ENCODE measurements at regions not wholly inside any gene's neighbourhood (a gene's known extent, or its start where the extent isn't known, plus 50 kb on each side); places are given as distances from the start of the nearest gene placed in this dataset.
"Not testable (repeated sequence)": the region's sequence is repeated elsewhere in the genome, so short reads cannot be mapped to it uniquely, and the experiment has no call there.

DNA sequence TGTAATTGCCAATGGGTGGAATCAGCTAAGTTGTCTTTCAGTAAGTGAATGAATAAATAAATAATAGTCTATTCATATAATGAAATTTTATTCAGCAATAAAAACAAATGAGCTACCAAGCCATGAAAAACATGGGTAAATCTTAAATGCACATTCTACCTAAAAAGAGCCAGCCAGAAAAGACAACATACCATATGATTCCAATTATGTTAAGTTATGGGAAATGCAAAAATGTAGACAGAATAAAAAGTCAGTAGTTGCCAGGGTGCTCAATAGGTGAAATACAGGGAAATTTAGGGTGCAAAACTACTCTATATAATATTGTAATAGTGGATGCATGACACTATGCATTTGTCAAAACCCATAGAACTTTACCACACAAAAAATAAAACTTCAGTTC is 277.2 kb upstream of the EPHA6 start:
- no peak overlapping the region for H3K9ac ChIP-seq
- no peaks in the 10 kb centered on the region for H3K36me3 ChIP-seq
- no peak overlapping the region for H3K27ac ChIP-seq
- no peaks in the 10 kb centered on the region for H3K27me3 ChIP-seq
- no peak overlapping the region for H3K4me2 ChIP-seq
- H4K20me1 ChIP-seq, result no peaks in the 10 kb centered on the region
- H3K4me3 ChIP-seq, result no peak overlapping the region
- no peaks in the 10 kb centered on the region for H3K9me3 ChIP-seq
- H3K4me1 ChIP-seq, result no peaks in the 10 kb centered on the region
- no peak for TF ChIP-seq Cebpa-rat (IDR thresholded peaks at IDR 0.05)

DNA sequence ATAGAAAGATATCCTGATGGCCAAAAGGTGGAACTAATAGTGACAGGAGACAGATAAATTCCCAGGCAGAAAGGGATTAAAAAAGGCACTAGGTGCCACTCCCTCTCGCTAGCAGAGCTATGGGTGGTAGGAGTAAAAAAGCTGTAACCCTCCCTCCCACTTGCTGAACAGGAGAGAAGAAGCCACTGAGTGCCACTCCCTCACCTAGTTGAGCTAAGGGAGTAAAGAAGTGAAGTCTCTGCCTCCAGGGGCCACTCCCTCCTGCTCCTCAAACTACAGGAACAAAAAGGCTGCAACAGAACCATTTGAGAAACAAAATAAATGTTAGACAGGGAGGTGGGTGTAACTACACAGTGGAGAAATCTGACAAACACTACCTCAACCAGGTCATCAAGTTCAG is 276.2 kb upstream of the EPHA6 start:
- no peaks in the 10 kb centered on the region for H3K9me3 ChIP-seq
- no peak for TF ChIP-seq Cebpa-rat (IDR thresholded peaks at IDR 0.05)
- H3K4me2 ChIP-seq, result no peak overlapping the region
- H3K4me1 ChIP-seq, result no peaks in the 10 kb centered on the region
- H3K9ac ChIP-seq, result no peak overlapping the region
- no peak overlapping the region for H3K4me3 ChIP-seq
- no peaks in the 10 kb centered on the region for H3K36me3 ChIP-seq
- no peaks in the 10 kb centered on the region for H3K27me3 ChIP-seq
- H3K27ac ChIP-seq, result no peak overlapping the region
- no peaks in the 10 kb centered on the region for H4K20me1 ChIP-seq

DNA sequence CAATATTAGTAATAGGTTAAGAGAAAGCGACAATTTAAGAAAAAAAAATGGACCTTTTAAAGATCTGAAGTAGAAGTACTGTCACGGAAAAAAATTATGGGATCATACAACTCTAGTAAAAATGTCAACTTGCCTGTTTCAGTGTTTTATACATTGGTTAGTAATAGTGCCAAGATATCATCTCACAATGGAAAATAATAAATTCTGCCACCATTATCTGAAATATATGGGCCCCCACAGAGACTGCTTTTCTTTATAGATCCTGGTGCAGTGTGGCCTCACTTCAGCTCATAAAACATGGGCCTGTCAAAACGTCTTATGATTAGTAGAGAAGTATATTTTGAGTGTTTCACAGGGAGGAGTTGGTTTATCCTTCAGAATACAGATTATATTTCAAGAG is 266.3 kb upstream of the EPHA6 start:
- no peaks in the 10 kb centered on the region for H4K20me1 ChIP-seq
- no peak overlapping the region for H3K9ac ChIP-seq
- no peaks in the 10 kb centered on the region for H3K27me3 ChIP-seq
- no peaks in the 10 kb centered on the region for H3K36me3 ChIP-seq
- H3K4me3 ChIP-seq, result no peak overlapping the region
- H3K4me2 ChIP-seq, result no peak overlapping the region
- no peaks in the 10 kb centered on the region for H3K4me1 ChIP-seq
- no peak overlapping the region for H3K27ac ChIP-seq
- H3K9me3 ChIP-seq, result no peaks in the 10 kb centered on the region
- no peak for TF ChIP-seq Cebpa-rat (IDR thresholded peaks at IDR 0.05)

DNA sequence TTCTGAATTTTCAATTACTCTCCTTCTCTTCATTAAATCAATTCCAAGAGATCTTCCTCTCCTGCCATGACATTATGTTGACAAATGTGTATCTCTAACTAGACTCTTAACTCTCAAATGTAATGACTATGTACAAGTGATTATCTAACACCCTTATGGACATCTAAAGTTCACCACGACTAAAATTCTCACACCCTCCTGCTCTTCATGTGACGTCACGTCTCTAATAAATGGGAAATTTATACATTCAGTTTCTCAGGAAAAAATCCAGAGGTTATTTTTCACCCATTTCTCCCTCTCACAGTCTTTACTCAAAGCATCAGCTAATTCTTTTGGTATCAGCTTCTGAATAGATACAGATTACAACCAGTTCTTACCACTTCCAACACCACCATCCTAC is 237.5 kb upstream of the EPHA6 start:
- H3K4me2 ChIP-seq, result no peak overlapping the region
- H3K4me3 ChIP-seq, result no peak overlapping the region
- no peaks in the 10 kb centered on the region for H4K20me1 ChIP-seq
- H3K27me3 ChIP-seq, result no peaks in the 10 kb centered on the region
- H3K9me3 ChIP-seq, result peaks cover 25% of the 10 kb centered on the region
- no peak for TF ChIP-seq Cebpa-rat (IDR thresholded peaks at IDR 0.05)
- H3K27ac ChIP-seq, result no peak overlapping the region
- H3K4me1 ChIP-seq, result no peaks in the 10 kb centered on the region
- H3K36me3 ChIP-seq, result no peaks in the 10 kb centered on the region
- no peak overlapping the region for H3K9ac ChIP-seq

DNA sequence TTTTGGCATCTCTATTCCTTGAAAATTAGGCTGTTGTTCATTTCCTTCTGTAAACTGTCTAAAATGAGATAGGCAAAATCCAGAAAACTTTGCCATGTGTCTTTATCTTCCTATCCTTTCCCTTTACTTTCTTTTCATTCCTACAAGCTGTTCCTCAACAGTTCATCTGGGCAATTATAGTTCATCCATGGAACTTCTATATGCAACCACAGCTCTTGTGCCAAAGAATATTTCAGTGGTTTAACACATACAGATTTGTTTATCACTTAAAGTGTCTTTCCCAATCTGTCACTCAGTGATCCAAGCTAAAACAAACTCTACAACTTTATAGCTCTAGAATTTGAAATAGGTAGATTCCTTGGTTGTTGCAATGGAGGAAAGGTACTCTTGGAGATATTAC is 230.3 kb upstream of the EPHA6 start:
- no peaks in the 10 kb centered on the region for H3K9me3 ChIP-seq
- no peak overlapping the region for H3K27ac ChIP-seq
- no peaks in the 10 kb centered on the region for H3K4me1 ChIP-seq
- no peak overlapping the region for H3K4me3 ChIP-seq
- H3K36me3 ChIP-seq, result no peaks in the 10 kb centered on the region
- TF ChIP-seq Cebpa-rat (IDR thresholded peaks at IDR 0.05), result no peak
- H3K4me2 ChIP-seq, result no peak overlapping the region
- no peaks in the 10 kb centered on the region for H3K27me3 ChIP-seq
- no peak overlapping the region for H3K9ac ChIP-seq
- H4K20me1 ChIP-seq, result no peaks in the 10 kb centered on the region

DNA sequence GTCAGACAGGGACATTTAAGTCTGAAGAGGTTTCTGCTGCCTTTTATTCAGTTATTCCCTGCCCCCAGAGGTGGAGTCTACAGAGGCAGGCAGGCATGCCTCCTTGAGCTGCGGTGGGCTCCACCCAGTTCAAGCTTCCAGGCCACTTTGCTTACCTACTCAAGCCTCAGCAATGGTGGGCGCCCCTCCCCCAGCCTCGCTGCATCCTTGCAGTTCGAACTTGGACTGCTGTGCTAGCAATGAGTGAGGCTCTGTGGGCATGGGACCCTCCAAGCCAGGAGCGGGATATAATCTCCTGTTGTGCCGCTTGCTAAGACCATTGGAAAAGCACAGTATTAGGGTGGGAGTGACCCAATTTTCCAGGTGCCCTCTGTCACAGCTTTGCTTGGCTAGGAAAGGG is 207.5 kb upstream of the EPHA6 start:
- H3K4me3 ChIP-seq, H3K4me1 ChIP-seq, H3K9ac ChIP-seq: not testable (repeated sequence)

DNA sequence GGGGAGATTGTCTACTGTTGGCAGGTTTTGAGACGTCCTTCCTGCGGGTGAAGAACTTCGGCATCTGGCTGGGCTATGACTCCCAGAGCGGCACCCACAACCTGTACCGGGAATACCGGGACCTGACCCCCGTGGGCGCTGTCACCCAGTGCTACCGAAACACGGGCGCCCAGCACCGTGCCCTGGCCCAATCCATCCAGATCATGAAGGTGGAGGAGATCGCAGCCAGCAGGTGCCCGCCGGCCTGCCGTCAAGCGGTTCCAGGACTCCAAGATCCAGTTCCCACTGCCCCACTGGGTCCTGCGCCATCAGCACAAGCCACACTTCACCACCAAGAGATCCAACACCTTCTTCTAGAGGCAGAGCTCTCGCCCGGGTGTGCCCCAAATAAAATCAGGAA is 194.9 kb upstream of the EPHA6 start:
- Histone ChIP-seq H3K4me2 (no peak overlapping the region), H3K4me3 (no peak overlapping the region), H3K36me3 (no peaks in the 10 kb centered on the region), H4K20me1 (no peaks in the 10 kb centered on the region), H3K27ac (no peak overlapping the region), H3K4me1 (no peaks in the 10 kb centered on the region), H3K9me3 (peaks cover 5% of the 10 kb centered on the region), H3K27me3 (no peaks in the 10 kb centered on the region), H3K9ac (no peak overlapping the region)
- no peak for TF ChIP-seq Cebpa-rat (IDR thresholded peaks at IDR 0.05)

More for the DNA sequence above, 207.5 kb upstream of the EPHA6 start:
- H3K36me3 ChIP-seq, H3K27ac ChIP-seq, H3K9me3 ChIP-seq, H3K27me3 ChIP-seq, H3K4me2 ChIP-seq, H4K20me1 ChIP-seq: not testable (repeated sequence)

DNA sequence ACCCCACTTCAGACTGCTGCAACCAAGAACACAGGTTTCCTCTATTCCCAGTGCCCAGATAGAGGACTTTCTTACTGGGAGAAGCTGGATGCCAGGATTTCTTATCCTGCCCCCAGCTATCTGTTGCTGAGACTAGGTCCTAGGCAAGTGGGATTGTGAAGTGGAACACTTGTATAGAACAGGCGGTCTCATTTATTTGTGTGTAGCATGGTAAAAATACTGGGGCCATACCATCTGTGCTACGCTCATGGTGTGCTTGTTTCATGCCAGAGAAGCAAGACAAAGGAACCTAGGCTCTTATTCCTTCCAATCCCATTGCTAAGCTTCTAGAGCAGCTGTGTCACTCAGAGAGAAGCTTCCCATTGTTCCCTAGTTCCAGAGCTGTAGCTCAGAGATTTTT is 191.5 kb upstream of the EPHA6 start:
- H3K4me2 ChIP-seq, result no peak overlapping the region
- no peak overlapping the region for H3K27ac ChIP-seq
- no peak for TF ChIP-seq Cebpa-rat (IDR thresholded peaks at IDR 0.05)
- no peaks in the 10 kb centered on the region for H3K4me1 ChIP-seq
- no peak overlapping the region for H3K9ac ChIP-seq
- H4K20me1 ChIP-seq, result no peaks in the 10 kb centered on the region
- no peak overlapping the region for H3K4me3 ChIP-seq
- no peaks in the 10 kb centered on the region for H3K36me3 ChIP-seq
- peaks cover 5% of the 10 kb centered on the region for H3K9me3 ChIP-seq
- no peaks in the 10 kb centered on the region for H3K27me3 ChIP-seq

DNA sequence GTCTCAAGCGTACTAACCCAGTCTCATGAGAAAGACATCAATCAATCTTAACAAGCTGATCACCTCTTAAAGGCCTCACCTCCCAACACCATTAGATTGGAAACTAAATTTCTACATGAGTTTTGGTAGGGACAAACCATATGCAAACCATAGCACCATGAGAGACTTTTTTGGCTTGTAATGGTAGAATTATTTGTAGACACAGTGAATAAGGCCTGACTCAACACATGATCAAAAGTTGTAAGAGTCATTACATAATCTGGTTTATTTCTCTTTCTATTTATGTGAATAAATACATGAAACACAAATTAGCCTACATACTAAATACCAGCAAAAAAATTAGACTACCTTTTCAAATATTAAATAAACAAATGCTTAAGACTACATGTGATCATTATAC is 183.3 kb upstream of the EPHA6 start:
- Histone ChIP-seq H3K4me2 (no peak overlapping the region), H3K36me3 (no peaks in the 10 kb centered on the region), H3K4me3 (no peak overlapping the region), H3K27me3 (no peaks in the 10 kb centered on the region), H3K27ac (no peak overlapping the region), H3K4me1 (no peaks in the 10 kb centered on the region), H3K9me3 (no peaks in the 10 kb centered on the region), H3K9ac (no peak overlapping the region), H4K20me1 (no peaks in the 10 kb centered on the region)
- no peak for TF ChIP-seq Cebpa-rat (IDR thresholded peaks at IDR 0.05)

DNA sequence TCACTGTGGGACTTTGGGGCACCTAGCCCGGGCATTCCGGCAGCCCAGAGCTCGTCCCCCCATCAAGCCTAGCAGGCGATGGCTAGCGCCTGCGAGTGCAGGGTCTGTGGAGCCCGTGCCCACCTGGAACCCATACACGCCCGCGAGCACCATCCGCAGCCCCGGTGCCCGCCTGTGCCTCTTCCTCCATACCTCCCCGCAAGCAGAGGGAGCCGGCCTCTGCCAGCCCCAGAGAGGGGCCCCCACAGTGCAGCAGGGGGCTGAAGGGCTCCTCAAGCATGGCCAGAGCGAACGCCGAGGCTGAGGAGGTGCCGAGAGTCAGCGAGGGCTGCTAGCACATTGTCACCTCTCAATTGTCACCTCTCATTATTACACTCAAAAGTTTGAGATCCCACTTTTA is 167.8 kb upstream of the EPHA6 start:
- Histone ChIP-seq H4K20me1 (no peaks in the 10 kb centered on the region), H3K36me3 (no peaks in the 10 kb centered on the region), H3K27me3 (no peaks in the 10 kb centered on the region), H3K4me2 (no peak overlapping the region), H3K4me1 (no peaks in the 10 kb centered on the region), H3K9ac (no peak overlapping the region), H3K9me3 (peaks cover 10% of the 10 kb centered on the region), H3K4me3 (no peak overlapping the region), H3K27ac (no peak overlapping the region)
- TF ChIP-seq Cebpa-rat (IDR thresholded peaks at IDR 0.05), result no peak

DNA sequence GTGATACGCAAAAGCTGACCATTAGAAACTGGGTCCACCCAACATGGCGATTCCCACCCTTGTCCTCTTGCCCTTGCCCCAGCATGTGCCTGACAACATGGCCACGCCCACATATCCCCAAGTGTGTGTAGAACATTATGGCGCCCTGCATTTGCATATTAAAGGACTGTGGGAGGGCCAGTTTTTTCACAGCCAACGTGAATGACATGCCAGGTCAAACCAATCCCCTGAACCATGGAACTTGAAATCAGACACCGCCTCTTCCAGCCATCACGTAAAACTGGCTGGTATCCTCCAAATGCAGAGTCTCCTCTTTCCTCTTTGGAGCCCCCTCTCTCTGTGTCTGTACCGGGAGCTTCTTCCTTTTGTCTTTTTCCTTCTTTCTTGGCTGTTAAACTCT is 156.7 kb upstream of the EPHA6 start:
- H3K4me1 ChIP-seq, result no peaks in the 10 kb centered on the region
- H3K4me3 ChIP-seq, result no peak overlapping the region
- no peaks in the 10 kb centered on the region for H3K36me3 ChIP-seq
- TF ChIP-seq Cebpa-rat (IDR thresholded peaks at IDR 0.05), result no peak
- H3K27ac ChIP-seq, result no peak overlapping the region
- H3K4me2 ChIP-seq, result no peak overlapping the region
- no peak overlapping the region for H3K9ac ChIP-seq
- H3K27me3 ChIP-seq, result no peaks in the 10 kb centered on the region
- H4K20me1 ChIP-seq, result no peaks in the 10 kb centered on the region
- H3K9me3 ChIP-seq, result 0 out of 2 replicates have a peak, but pooled peaks cover 4% of the 10 kb centered on the region

DNA sequence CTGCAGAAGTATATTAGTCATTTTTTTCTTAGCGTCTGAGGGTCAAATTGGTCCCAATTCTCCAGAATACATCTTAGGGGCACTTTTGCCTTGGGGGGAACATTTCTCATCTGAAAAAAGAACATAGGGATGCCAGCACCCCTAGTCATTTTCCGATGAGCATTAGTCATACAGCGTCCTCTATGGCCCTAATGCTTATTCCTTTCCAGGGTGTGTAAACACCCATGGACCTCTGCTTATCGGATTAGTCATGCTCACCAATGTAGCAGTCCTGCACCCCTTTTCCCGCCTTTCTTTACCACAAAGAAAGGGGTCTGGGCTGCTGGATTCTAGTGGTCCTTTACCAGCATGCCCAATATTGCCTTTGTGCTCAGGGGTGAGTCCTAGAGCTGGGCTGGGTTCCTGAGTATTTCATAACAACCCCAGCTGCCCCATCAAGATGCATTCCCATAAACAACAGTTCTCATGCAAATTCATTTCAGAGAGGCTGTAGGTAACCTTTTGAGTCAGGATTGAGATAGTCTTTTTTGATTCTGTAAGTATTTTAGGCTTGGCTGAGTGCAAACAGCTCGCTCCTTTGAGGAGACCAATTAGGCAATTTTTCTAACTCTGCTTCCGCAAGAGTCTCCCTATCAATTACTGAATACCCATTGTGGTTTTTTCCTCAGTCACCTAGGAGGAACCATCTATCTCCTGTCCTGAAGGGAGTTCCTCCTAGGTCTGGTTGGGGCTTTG is 142.4 kb upstream of the EPHA6 start:
- H3K4me2 ChIP-seq, H3K4me3 ChIP-seq, H4K20me1 ChIP-seq, H3K4me1 ChIP-seq, H3K9ac ChIP-seq, H3K36me3 ChIP-seq, H3K9me3 ChIP-seq, H3K27ac ChIP-seq, H3K27me3 ChIP-seq: not testable (repeated sequence)
